ENCODE measurements at regions not wholly inside any gene's neighbourhood (a gene's known extent, or its start where the extent isn't known, plus 50 kb on each side); places are given as distances from the start of the nearest gene placed in this dataset.
"Not testable (repeated sequence)": the region's sequence is repeated elsewhere in the genome, so short reads cannot be mapped to it uniquely, and the experiment has no call there.

DNA sequence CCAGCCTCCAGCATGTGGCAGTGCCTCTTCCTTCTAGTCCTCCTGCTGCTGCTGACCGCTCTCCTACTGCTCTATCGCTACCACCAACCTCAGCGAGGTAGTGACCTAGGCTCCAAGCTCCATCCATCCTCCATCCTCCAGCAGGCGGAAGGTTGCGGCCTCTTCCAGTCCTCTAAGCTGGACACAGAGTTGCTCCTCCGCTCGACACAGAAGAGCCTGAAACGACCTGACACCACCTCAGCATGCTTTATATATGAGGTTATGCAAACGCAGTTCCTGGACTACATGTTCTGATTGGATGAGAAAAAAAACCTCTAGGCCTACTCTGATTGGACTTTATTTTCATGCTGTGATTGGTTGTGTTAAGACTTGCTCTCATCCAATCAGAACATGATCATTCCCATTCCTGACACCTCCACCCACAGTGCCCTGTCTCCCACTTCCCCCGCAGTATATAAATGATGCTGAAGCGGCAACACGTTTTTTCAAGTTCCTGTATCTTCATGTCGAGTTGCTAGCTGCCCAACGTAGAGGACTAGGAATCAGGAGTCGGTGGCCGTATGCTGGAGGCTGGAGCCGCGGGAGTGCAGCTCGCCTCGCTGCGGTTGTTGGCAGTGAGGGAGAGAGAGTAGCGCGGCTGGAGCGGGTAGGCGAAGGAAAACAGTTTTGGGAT, 398.1 kb downstream of the KCNJ18 start (continued):
- TF ChIP-seq, protein P1, sequence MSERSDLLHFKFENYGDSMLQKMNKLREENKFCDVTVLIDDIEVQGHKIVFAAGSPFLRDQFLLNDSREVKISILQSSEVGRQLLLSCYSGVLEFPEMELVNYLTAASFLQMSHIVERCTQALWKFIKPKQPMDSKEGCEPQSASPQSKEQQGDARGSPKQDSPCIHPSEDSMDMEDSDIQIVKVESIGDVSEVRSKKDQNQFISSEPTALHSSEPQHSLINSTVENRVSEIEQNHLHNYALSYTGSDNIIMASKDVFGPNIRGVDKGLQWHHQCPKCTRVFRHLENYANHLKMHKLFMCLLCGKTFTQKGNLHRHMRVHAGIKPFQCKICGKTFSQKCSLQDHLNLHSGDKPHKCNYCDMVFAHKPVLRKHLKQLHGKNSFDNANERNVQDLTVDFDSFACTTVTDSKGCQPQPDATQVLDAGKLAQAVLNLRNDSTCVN (CRISPR knock-in tag; IDR thresholded peaks at IDR 0.05; ENCODE audit: borderline replicate concordance) = no peak
- TF ChIP-seq KLF9 (CRISPR knock-in tag; IDR thresholded peaks at IDR 0.05; ENCODE audit: low read depth) = no peak

DNA sequence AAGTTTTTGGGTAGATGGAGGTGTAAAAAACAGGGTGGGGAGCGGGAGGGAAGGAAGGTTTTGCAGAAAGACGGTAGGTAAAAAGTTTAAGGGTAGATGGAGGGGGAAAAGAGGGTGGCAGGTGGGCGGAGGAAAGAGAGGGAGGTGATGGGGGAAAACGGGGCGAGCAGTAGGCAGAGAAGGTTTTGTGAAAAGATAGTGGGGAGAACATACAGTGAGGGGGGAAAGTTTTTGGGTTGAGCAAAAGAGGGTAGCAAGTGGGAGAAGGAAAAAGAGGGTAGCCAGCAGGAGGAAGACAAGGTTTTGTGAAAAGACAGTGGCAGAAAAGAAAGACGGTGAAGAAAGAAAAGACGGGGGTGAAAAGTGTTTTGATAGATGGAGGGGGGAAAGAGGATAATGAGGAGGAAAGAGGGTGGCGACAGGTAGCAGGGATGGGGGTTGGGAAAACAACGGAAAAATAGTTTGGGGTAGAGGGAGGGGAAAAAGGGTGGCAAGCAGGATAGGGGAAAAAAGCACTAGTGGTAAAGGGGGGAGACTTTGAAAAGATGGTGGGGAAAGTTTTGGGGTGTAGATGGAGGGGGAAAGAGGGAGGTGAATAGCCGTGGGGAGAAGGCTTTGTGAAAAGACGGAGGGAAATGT, 398.8 kb downstream of the KCNJ18 start:
- BruUV-seq (replicated peaks); H2AFZ ChIP-seq (ENCODE audit: low read length); ATAC-seq; POLR2A ChIA-PET; DNase-seq (ENCODE audit: low spot score); H3K4me3 ChIP-seq (replicated peaks in 1 of 3; ENCODE audit: insufficient read depth in 1 of 3, low read depth in 2 of 3, low read length in 3 of 3); H3K79me2 ChIP-seq (ENCODE audit: insufficient read depth, low read length); FAIRE-seq; H3K4me1 ChIP-seq (ENCODE audit: insufficient read depth, low read length); H3K4me2 ChIP-seq (ENCODE audit: low read depth, low read length); H3K27me3 ChIP-seq (ENCODE audit: control insufficient read depth in 1 of 2, insufficient read depth in 2 of 2, low read length in 2 of 2); H3K9me3 ChIP-seq (ENCODE audit: low read length); H3K27ac ChIP-seq (ENCODE audit: extremely low read length, insufficient read depth, low read length); intact Hi-C loops (cut with micrococcal nuclease; ENCODE audit: unreplicated experiment); H3K36me3 ChIP-seq (replicated peaks in 1 of 2; ENCODE audit: control insufficient read depth in 1 of 2, insufficient read depth in 2 of 2, low read length in 2 of 2); H3K9ac ChIP-seq (ENCODE audit: insufficient read depth, low read depth, low read length); CTCF ChIA-PET (ENCODE audit: low intra/inter-chr PET ratio, low total read pairs); H4K20me1 ChIP-seq (ENCODE audit: insufficient read depth, low read length); in situ Hi-C loops (cut with HindIII; ENCODE audit: extremely low pct_ligation_motif_present, low pct_unique_long_range_greater_than_20kb): not testable (repeated sequence)
- 18% methylated on average over 11 of the region's 11 CpGs for WGBS (ENCODE audit: low lambda C conversion rate)

DNA sequence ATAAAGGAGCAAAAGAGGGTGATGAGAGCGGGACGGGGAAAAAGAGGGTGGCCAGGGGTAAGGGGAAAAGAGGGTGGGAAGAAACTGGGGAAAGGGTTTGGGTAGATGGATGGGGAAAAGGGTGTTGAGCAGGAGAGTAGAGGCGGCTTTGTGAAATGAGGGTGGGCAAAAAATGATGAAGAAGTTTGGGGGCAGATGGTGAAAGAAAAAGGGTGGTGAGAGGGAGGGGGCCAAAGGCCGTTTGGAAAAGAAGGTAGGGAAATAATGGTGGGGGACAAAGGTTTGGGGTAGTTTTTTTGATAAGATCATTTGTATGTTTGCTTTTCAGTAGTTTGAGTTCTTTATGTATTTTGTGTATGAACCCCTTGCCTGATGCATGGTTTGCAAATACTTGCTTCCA, 399.5 kb downstream of the KCNJ18 start:
- H3K27me3 ChIP-seq (ENCODE audit: control insufficient read depth in 1 of 2, insufficient read depth in 2 of 2, low read length in 2 of 2); BruUV-seq (replicated peaks); H3K9ac ChIP-seq (ENCODE audit: insufficient read depth, low read depth, low read length); H3K4me3 ChIP-seq (replicated peaks in 1 of 3; ENCODE audit: insufficient read depth in 1 of 3, low read depth in 2 of 3, low read length in 3 of 3); FAIRE-seq; H3K4me1 ChIP-seq (ENCODE audit: insufficient read depth, low read length); H2AFZ ChIP-seq (ENCODE audit: low read length); intact Hi-C loops (cut with micrococcal nuclease; ENCODE audit: unreplicated experiment); in situ Hi-C loops (cut with HindIII; ENCODE audit: extremely low pct_ligation_motif_present, low pct_unique_long_range_greater_than_20kb); H3K79me2 ChIP-seq (ENCODE audit: insufficient read depth, low read length); H3K27ac ChIP-seq (ENCODE audit: extremely low read length, insufficient read depth, low read length); H3K4me2 ChIP-seq (ENCODE audit: low read depth, low read length); H3K9me3 ChIP-seq (ENCODE audit: low read length); H3K36me3 ChIP-seq (replicated peaks in 1 of 2; ENCODE audit: control insufficient read depth in 1 of 2, insufficient read depth in 2 of 2, low read length in 2 of 2); CTCF ChIA-PET (ENCODE audit: low intra/inter-chr PET ratio, low total read pairs); ATAC-seq; H4K20me1 ChIP-seq (ENCODE audit: insufficient read depth, low read length); POLR2A ChIA-PET; DNase-seq (ENCODE audit: low spot score): not testable (repeated sequence)
- 8% methylated on average over 4 of the region's 4 CpGs for WGBS (ENCODE audit: low lambda C conversion rate)

DNA sequence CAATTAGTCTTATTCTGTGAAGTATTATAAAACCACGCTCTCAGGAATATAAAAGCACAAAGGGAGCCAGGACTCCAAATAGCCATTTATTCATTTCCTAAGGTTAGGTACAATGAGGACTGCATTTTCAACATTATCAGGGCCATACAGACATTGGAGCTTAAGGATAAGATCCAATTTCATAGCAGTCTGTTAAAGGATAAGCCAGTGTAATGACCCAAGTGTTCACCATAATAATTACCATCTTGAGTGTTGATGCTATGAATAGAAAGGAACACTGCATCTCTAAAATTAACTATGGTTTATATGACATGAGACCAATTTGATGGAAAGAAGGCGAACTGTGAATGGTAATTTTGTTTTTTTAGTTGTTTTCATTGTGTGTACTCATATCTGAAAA, 403.1 kb downstream of the KCNJ18 start:
- intact Hi-C loops (cut with micrococcal nuclease; ENCODE audit: unreplicated experiment); H3K4me2 ChIP-seq (ENCODE audit: low read depth, low read length); DNase-seq (ENCODE audit: low spot score); FAIRE-seq; H3K27ac ChIP-seq (ENCODE audit: extremely low read length, insufficient read depth, low read length); POLR2A ChIA-PET; H4K20me1 ChIP-seq (ENCODE audit: insufficient read depth, low read length); H3K4me1 ChIP-seq (ENCODE audit: insufficient read depth, low read length); ATAC-seq; in situ Hi-C loops (cut with HindIII; ENCODE audit: extremely low pct_ligation_motif_present, low pct_unique_long_range_greater_than_20kb); BruUV-seq (replicated peaks); H3K9me3 ChIP-seq (ENCODE audit: low read length); H3K4me3 ChIP-seq (replicated peaks in 1 of 3; ENCODE audit: insufficient read depth in 1 of 3, low read depth in 2 of 3, low read length in 3 of 3); H3K9ac ChIP-seq (ENCODE audit: insufficient read depth, low read depth, low read length); H3K36me3 ChIP-seq (replicated peaks in 1 of 2; ENCODE audit: control insufficient read depth in 1 of 2, insufficient read depth in 2 of 2, low read length in 2 of 2); H2AFZ ChIP-seq (ENCODE audit: low read length); H3K27me3 ChIP-seq (ENCODE audit: control insufficient read depth in 1 of 2, insufficient read depth in 2 of 2, low read length in 2 of 2); H3K79me2 ChIP-seq (ENCODE audit: insufficient read depth, low read length); CTCF ChIA-PET (ENCODE audit: low intra/inter-chr PET ratio, low total read pairs): not testable (repeated sequence)
- WGBS (ENCODE audit: low lambda C conversion rate) = 0% methylated on average over 2 of the region's 2 CpGs
